Medulla oblongata (tissue), 1 donor: ENCODE measurements at regions not wholly inside any gene's neighbourhood (a gene's known extent, or its start where the extent isn't known, plus 50 kb on each side); places are given as distances from the start of the nearest gene placed in this dataset.
"Not testable (repeated sequence)": the region's sequence is repeated elsewhere in the genome, so short reads cannot be mapped to it uniquely, and the experiment has no call there.

ENCODE experiments used
- DNase-seq: peaks from one replicate; pipeline ENCODE4 v3.0.0-alpha.2; 2015; ENCODE audit errors: extremely low spot score

GRCh38 chr17:53335443-53335842, 487.3 kb upstream of the KIF2B start:
- DNase-seq, result no peak

GRCh38 chr17:53330756-53331155, 492.0 kb upstream of the KIF2B start:
- no peak for DNase-seq

- DNase-seq, result no peak
Measured at GRCh38 chr17:53321651-53322050, 501.1 kb upstream of the KIF2B start.

DNA sequence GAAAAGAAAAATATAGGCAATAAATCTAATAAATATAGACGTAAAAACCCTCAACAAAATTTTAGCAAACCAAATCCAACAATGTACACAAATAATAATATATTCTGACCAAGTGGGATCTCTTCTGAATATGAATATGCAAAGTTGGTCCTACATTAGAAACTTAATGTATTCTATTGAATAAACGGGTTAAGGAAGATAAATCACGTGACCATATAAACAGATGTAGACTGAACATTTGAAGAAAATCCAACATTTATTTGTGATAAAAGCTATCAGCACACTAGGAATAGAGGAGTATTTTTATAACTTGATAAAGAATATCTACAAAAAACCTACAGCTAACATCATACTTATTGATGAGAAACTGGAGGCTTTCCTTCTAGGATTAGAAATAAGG, 502.8 kb upstream of the KIF2B start:
- DNase-seq, result no peak

DNA sequence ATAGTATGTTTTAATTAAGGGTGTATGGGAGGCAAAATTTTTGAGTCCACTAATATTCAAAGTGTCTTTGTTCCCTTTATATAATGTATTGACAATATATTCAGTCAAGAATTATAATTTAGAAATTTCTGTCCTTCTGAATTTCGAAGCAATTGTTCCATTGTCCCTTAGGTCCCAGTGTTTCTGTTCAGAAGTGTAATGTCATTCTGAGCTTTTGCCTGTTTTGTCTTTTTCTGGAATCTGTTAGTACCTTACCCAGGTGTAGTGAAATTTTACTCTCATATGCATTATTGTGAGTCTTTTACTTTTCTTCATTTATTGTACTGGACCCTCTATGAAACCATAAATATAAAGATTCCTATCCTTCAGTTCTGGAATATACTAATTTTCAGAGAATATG, 505.7 kb upstream of the KIF2B start:
- no peak for DNase-seq

DNA sequence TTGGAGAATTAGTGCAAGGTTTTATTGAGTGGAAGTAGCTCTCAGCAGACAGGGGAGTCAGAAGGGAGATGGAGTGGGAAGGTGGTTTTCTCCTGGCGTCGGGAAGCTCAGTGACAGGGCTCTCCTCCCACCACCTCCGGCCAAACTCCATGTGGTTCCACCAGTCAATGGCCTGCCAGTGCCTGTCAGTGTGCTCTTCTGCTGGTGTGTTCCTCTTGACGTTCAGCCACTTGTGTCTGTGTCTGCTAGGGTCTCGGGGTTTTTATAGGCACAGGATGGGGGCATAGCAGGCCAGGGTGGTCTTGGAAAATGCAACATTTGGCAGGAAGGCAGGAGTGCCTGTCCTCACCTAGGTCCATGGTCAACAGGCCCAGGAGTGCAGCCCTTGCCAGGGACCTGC, 506.7 kb upstream of the KIF2B start:
- no peak for DNase-seq

DNA sequence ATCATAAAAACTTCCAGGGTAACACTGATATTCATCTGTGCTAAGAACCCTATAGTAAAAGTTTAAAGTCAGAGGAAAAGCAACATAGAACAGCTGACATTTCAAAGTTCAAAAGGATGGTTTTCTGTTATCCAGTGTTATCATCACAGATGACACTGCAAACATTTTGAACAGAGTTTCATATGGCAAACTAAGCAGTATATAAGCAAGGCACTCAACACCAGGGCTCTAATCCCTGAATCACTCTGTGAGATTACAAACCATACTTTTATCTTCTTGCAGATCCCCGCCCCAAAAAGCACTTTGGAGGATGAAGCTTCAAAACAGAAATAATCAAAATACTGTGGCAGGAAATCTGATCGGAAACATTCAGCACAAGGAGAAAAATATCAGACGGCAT, 508.2 kb upstream of the KIF2B start:
- no peak for DNase-seq

DNA sequence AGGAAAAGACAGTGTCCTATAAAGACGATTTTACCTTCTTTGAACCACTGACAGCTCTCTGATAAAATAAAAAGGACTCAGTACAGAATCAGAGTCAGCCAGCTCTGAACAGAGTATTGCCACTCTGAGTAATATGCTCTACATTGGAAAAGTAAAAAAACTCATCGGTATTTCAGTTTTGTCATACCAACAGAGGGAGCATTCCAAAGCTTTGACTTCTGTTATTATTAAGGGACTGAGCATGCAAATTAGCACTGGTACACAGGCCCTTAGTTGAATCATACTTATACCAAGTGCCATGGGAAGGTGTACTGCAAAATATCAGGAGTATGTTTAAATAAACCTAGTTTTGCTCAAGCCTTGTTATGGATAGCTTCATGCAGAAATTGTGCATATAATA, 509.0 kb upstream of the KIF2B start:
- DNase-seq, result no peak

GRCh38 chr17:53278466-53278865, 544.3 kb upstream of the KIF2B start:
- DNase-seq, result no peak

GRCh38 chr17:53273126-53273525, 549.6 kb upstream of the KIF2B start:
- DNase-seq, result no peak

GRCh38 chr17:53270936-53271335, 551.8 kb upstream of the KIF2B start:
- no peak for DNase-seq

DNA sequence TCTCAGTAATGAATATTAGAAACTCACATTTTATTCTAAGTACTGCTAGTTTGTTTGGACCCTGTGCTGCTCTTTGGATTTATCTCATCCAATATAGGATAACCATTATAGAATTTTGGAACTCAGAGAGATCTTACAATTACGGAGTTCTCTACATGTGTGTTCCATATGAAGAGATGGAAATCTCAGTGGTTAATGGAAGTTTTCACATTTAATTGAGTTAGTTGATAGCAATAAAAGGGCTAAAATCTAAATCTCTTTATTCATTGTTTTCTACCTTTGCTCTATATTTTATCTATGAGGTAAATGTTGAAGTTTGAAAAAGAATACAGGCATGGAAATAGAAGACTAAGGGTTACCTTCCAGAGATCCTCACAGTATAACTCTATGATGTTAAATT, 558.0 kb upstream of the KIF2B start:
- no peak for DNase-seq

- DNase-seq, result no peak
Measured at GRCh38 chr17:53253956-53254597, 568.6 kb upstream of the KIF2B start.

DNA sequence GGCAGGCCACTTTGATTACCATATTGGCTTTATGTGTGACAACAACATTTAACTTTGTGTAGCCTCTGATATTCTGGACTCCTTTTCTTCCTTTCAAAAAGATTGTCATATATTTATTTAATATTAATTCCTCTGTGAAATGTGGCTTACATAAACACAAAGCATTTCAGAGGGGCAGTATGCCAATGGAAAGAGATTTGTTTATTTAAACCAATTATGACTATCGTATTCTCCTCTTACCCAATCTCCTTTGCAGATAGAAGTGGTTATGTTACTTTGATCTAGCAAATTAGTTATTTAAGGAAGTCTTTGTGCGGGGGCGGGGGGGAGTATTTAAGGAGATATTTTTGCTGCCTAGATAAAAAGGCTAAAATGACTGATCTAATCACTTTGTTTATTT, 573.7 kb upstream of the KIF2B start:
- DNase-seq, result no peak

DNA sequence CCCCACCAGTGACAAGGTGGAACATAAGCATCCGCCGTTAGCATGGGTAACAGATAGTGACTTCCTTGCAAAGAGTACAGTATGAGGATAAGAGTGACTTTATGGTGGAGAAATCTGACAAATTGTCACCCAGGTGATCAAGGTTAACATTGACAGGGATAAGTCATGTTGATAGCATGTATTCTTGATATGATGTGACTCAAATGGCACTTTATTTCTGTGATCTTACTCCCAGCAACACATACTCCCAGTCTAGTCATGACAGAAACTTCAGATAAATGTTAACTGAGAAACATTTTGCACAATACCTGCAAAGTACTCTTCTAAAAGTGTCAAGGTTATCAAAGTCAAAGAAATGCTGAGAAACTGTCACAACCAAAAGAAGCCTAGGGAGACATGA, 588.6 kb upstream of the KIF2B start:
- DNase-seq, result no peak

DNA sequence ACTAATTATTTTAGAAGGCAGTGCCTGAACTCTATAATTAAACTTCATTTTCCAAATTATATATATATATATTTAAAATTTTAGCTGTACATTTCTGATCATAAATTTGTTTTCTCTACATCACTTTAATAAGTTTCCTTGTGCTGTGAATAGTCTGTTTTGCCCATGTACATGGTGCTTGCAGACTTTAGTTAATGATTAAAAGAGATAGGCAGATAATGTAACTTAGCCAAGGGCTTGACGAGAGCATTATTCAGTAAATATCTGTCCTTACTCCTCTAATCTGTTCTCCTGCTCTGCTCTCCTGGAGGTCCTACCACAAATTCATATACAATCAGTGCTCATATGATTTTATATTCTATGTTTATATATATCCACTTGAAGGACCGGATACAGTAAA, 595.2 kb upstream of the KIF2B start:
- DNase-seq, result no peak

DNA sequence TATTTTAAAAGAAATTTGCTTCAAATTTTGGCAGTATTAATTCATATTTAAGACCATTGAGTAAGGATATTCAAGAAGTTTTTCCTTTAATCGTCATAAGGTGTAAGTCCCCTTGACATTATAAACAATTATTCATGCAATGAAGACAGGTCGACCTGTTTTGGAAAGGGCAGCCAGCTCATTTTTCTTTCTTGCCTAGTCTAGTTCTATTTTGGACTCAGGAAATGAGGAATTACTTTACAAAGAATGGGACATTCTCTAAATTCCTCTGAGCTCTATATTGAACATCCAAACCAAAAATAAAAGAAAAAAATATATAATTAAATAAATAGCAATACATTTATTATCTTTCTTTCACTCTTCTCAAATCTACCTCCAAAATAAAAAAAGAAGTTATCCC, 595.6 kb upstream of the KIF2B start:
- no peak for DNase-seq

GRCh38 chr17:53219821-53220220, 602.9 kb upstream of the KIF2B start:
- DNase-seq, result no peak

DNA sequence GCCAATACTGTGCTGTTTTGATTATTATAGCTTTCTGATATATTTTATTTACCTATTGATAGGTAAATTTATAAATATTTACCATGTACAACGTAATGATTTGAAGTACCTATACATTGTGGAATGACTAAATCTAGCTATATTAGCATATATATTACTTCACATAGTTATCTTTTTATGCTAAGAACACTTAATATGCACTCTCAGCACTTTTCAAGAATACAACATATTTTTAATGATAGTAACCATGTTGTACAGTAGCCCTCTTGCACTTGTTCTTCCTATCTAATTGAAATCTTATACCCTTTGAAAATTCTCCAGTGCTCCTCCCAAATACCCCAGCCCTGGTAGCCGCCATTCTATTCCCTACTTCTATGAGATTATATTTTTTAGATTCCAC, 604.0 kb upstream of the KIF2B start:
- no peak for DNase-seq

GRCh38 chr17:53217311-53217710, 605.4 kb upstream of the KIF2B start:
- DNase-seq, result no peak

DNA sequence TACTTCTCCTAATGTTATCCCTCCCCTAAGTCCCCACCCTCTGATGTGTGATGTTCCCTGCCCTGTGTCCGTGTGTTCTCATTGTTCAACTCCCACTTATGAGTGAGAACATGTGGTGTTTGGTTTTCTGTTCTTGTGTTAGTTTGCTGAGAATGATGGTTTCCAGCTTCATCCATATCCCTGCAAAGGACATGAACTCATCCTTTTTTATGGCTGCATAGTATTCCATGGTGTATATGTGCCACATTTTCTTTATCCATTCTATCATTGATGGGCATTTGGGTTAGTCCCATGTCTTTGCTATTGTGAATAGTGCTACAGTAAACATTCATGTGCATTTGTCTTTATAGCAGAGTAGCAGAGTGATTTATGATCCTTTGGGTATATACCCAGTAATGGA, 613.8 kb upstream of the KIF2B start:
- not testable (repeated sequence) for DNase-seq

GRCh38 chr17:53193044-53193443, 629.7 kb upstream of the KIF2B start:
- DNase-seq, result no peak

DNA sequence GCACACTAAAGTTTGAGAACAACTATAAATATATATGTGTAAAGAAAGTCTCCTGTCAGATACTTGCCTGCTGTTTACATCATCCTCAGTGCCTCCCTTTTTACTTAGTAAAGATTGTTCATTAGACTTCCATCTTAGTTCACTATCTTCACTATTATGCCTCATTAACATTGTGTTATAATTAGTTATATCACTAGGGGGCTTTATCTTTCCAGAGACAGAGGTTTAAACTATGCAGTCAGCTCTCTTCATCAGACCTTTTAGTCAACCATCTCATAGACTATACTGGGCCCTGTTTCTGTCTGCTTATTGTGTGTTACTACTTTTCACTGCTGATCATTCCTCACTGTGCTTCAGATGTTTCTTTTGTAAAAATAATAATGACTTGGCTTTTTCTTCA, 630.8 kb upstream of the KIF2B start:
- DNase-seq, result no peak

DNA sequence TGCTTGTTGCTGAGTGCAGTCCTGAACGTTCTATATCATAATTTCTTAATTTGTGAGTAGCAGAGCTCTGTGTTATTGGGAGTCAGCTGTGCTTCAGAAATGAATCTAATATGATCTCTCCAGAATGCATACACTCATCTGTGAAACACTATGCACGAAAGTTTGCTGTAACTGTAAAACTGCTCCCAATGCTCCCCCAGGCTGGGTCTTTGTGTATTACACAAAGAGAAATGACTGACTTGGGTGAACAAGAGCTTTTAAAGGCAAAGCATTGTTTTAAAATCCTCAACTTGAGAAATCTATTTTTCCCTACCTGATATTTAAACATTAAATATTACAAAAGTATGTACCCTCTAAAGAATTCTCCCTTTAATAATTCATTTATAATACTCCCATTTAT, 636.7 kb upstream of the KIF2B start:
- no peak for DNase-seq

DNA sequence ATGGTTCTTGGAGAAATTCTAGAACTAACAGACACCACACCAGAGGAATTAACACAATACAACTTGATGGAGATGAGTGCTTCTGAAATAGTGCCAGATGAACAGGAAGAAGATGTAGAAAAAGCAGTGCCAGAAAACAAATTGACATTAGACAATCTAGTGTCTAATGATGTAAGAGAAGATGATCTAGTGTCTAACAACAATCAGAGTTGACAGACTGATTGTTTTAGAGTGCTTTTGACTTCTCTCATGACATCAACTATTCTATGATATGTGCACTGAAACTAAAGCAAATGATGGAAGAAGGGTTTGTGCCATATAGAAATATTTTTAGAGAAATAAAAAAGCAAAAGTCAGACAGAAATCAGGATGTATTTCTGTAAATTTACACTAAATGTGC, 646.1 kb upstream of the KIF2B start:
- no peak for DNase-seq
